Hematopoietic multipotent progenitor cell treated with erythropoietin and hydrocortisone succinate and interleukin-3 and kit ligand, for 8 days (in vitro differentiated cells): ENCODE measurements at regions not wholly inside any gene's neighbourhood (a gene's known extent, or its start where the extent isn't known, plus 50 kb on each side); places are given as distances from the start of the nearest gene placed in this dataset.

Experiments
- DNase-seq: peaks from one replicate; pipeline ENCODE4 v3.0.0-alpha.2; 2015

DNA sequence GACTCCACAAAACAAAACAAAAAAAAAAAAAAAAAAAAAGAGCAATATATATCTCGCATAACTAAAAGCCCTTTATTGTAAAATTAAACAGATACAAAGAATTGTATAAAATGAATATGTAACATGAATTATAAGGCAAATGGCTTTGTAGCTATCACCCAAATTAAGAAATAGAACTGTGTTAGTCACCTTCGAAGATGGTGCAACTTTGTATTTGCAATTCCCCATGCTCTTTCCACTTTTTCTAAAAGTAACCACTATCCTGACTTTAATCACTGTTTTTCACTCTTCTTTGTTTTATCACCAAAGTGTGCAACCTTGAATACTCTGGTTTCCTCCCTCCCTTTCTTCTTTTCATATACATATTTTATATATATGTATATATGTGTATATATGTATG, 57.1 kb upstream of the HTR2A start:
- DNase-seq = no peak

GRCh38 chr13:46953331-46953730, 56.5 kb upstream of the HTR2A start:
- no peak for DNase-seq

- DNase-seq = no peak
These were observed 54.7 kb upstream of the HTR2A start for GRCh38 chr13:46951516-46951915.

DNA sequence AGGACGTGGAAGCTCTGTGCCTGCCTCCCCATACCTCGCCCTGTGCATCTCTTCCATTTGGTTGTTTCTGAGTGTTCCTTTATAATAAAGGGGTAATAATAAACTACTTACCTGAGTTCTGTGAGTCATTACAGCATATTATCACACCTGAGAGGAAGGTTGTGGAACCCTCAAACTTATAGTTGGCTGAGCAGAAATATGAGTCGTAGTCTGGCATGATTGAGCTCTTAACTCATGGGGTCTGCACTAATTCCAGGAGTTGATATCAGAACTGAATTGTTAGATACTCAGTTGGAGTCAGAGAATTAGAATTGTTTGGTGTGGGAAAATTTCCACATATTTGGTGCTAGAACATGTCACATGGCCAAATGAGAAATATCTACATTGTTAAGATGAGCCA, 52.4 kb upstream of the HTR2A start:
- DNase-seq = no peak

DNA sequence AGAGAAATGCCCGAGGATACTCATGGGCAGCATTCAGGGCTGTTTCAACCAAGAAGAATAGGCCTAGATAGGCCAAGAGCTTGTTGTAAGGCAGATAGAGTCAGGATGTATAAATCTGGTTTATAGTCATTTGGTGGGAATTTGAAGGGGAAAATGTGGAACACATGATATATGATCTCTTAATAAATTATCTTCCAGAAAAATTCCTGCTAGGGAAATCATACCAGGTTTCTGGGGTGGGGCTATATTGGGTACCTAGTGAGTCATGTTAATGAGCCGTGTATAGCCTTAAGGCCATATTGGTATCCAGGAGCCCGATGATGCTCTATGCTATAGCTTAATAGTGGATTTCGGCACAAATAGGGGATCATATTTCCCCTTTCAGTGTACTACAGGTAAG, 51.5 kb upstream of the HTR2A start:
- no peak for DNase-seq

DNA sequence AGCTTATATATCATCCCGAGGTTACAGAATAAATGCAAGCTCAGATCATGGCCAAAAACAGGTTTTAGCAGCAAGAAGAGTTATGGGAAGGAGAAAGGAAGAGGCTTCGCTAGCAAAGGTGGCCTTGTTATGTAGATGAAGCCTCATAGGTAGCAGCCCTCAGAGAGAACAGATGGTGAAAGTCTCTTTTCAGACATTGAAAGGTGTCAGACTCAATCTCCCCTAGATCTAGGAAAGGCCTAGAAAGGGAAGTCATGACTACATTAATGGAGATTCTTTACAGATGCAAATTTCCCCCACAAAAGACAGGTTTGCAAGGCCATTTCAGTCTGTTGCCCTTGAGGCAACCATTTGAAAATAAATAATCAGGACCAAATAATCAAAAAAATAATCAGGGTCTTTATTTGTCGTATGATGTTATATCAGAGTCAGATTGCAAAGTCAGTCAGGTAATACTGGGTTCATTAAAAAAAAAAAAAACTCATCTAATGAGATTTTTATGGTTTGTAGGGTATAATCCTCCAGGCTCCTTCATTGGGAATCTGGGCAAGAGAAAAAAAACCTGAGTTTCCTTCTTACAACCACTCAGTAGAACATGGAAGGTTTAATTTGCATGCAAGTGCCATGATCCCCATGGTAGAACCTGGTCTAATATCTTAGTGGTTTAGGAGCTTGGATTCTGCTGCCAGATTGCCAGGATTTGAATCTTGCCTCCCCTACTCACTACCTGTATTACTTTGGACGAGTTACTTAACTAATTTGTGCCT, 50.8 kb upstream of the HTR2A start:
- no peak for DNase-seq
